D721Med (cell line): ENCODE measurements at regions not wholly inside any gene's neighbourhood (a gene's known extent, or its start where the extent isn't known, plus 50 kb on each side); places are given as distances from the start of the nearest gene placed in this dataset.

ENCODE experiments used
- DNase-seq: peaks from one replicate; pipeline ENCODE4 v3.0.0; 2011; ENCODE audit warnings: low spot score; ENCODE audit not compliant: insufficient read length
- FAIRE-seq: peaks from 2 replicates; lab custom pipeline; 2011; peaks lifted over from hg19 to GRCh38; lab: Jason Lieb, UNC
- CTCF ChIP-seq: IDR thresholded peaks from 2 replicates; pipeline ENCODE4 v1.5.1; 2012; ENCODE audit warnings: mild to moderate bottlenecking, control low read depth; ENCODE audit not compliant: insufficient read depth; ENCODE audit errors: missing control alignments

- no peak for DNase-seq
- TF ChIP-seq CTCF = no peak
- no peak for FAIRE-seq
These were observed 371.3 kb downstream of the DMRT2 start for GRCh38 chr9:1421436-1421835.

GRCh38 chr9:1427875-1428274 lies 377.7 kb downstream of the DMRT2 start:
- TF ChIP-seq CTCF = no peak
- FAIRE-seq = no peak

GRCh38 chr9:1429297-1429696 lies 379.1 kb downstream of the DMRT2 start:
- DNase-seq = no peak
- TF ChIP-seq CTCF = no peak
- no peak for FAIRE-seq

More at GRCh38 chr9:1427875-1428274, 377.7 kb downstream of the DMRT2 start:
- DNase-seq = no peak

- no peak for DNase-seq
- TF ChIP-seq CTCF = no peak
- FAIRE-seq = no peak
These were observed 381.3 kb downstream of the DMRT2 start for GRCh38 chr9:1431461-1431860.

GRCh38 chr9:1434052-1434767 lies 384.1 kb downstream of the DMRT2 start:
- no peak for FAIRE-seq
- DNase-seq = no peak
- peak; percentile 2 for TF ChIP-seq CTCF

- DNase-seq (no peak), FAIRE-seq (no peak)
- TF ChIP-seq CTCF = no peak
These were observed 384.7 kb downstream of the DMRT2 start for GRCh38 chr9:1434811-1435210.

GRCh38 chr9:1440256-1440655 lies 390.1 kb downstream of the DMRT2 start:
- TF ChIP-seq CTCF = no peak
- no peak for FAIRE-seq
- DNase-seq = no peak
